GM19035 (cell line): ENCODE measurements at regions not wholly inside any gene's neighbourhood (a gene's known extent, or its start where the extent isn't known, plus 50 kb on each side); places are given as distances from the start of the nearest gene placed in this dataset.

Source experiments
- ATAC-seq: cut with Tn5 transposase; IDR thresholded peaks from one replicate; pipeline ENCODE4 v1.9.1; 2021; ENCODE audit not compliant: unreplicated experiment

GRCh38 chr9:7354704-7355103, 444.9 kb downstream of the DMAC1 start:
- no peak for ATAC-seq

- ATAC-seq = no peak
These were observed 450.9 kb downstream of the DMAC1 start for GRCh38 chr9:7348692-7349091.

GRCh38 chr9:7347556-7347955, 452.0 kb downstream of the DMAC1 start:
- no peak for ATAC-seq

- no peak for ATAC-seq
These were observed 453.4 kb downstream of the DMAC1 start for GRCh38 chr9:7346144-7346543.

- ATAC-seq = no peak
These were observed 456.8 kb downstream of the DMAC1 start for GRCh38 chr9:7342736-7343135.

GRCh38 chr9:7342229-7342628, 457.3 kb downstream of the DMAC1 start:
- ATAC-seq = peak; percentile 68

- no peak for ATAC-seq
These were observed 458.0 kb downstream of the DMAC1 start for GRCh38 chr9:7341571-7341970.

- no peak for ATAC-seq
These were observed 459.1 kb downstream of the DMAC1 start for GRCh38 chr9:7340451-7340850.

- no peak for ATAC-seq
These were observed 460.8 kb downstream of the DMAC1 start for GRCh38 chr9:7338586-7339281.

- ATAC-seq = no peak
These were observed 463.1 kb downstream of the DMAC1 start for GRCh38 chr9:7336356-7337065.

- ATAC-seq = no peak
These were observed 465.9 kb downstream of the DMAC1 start for GRCh38 chr9:7333719-7334118.

GRCh38 chr9:7332780-7333179, 466.8 kb downstream of the DMAC1 start:
- ATAC-seq = no peak

- no peak for ATAC-seq
These were observed 471.1 kb downstream of the DMAC1 start for GRCh38 chr9:7328453-7328852.

- no peak for ATAC-seq
These were observed 473.6 kb downstream of the DMAC1 start for GRCh38 chr9:7325995-7326394.

GRCh38 chr9:7324152-7324598, 475.4 kb downstream of the DMAC1 start:
- ATAC-seq = no peak

GRCh38 chr9:7320841-7321240, 478.7 kb downstream of the DMAC1 start:
- ATAC-seq = no peak

GRCh38 chr9:7320139-7320538, 479.4 kb downstream of the DMAC1 start:
- no peak for ATAC-seq

- ATAC-seq = no peak
These were observed 480.7 kb downstream of the DMAC1 start for GRCh38 chr9:7318920-7319319.

- no peak for ATAC-seq
These were observed 482.6 kb downstream of the DMAC1 start for GRCh38 chr9:7316967-7317366.

GRCh38 chr9:7316166-7316795, 483.3 kb downstream of the DMAC1 start:
- no peak for ATAC-seq

- ATAC-seq = no peak
These were observed 483.8 kb downstream of the DMAC1 start for GRCh38 chr9:7315746-7316145.

GRCh38 chr9:7315116-7315515, 484.5 kb downstream of the DMAC1 start:
- ATAC-seq = no peak
